Omental fat pad (tissue), 3 donors: ENCODE measurements at regions not wholly inside any gene's neighbourhood (a gene's known extent, or its start where the extent isn't known, plus 50 kb on each side); places are given as distances from the start of the nearest gene placed in this dataset.
"Not testable (repeated sequence)": the region's sequence is repeated elsewhere in the genome, so short reads cannot be mapped to it uniquely, and the experiment has no call there.

ENCODE experiments used
- ATAC-seq: fragments of 150-250 bp; one replicate; pipeline ENCODE4 v1.9.1; 2016; ENCODE audit warnings: mild to moderate bottlenecking, moderate library complexity; ENCODE audit not compliant: low FRiP score
- DNase-seq: peaks from one replicate; pipeline ENCODE4 v3.0.0-alpha.2; 2019; ENCODE audit warnings: low spot score
- CTCF ChIP-seq, 3 donors: fragments of 450-650 bp; IDR thresholded peaks; one replicate each; pipeline ENCODE4 v1.5.1; 2016 to 2017; ENCODE audit warnings: antibody characterized with exemption in 3 of 3, mild to moderate bottlenecking in 3 of 3, moderate library complexity in 2 of 3

- ATAC-seq (peak; percentile 85), DNase-seq (no peak)
- TF ChIP-seq CTCF (IDR thresholded peaks at IDR 0.05): no peak
Observed at GRCh38 chr1:215022741-215023141, 59.8 kb upstream of the KCNK2 start.

- DNase-seq (no peak), ATAC-seq (peak; percentile 38)
- TF ChIP-seq CTCF (IDR thresholded peaks at IDR 0.05): no peak
Observed at GRCh38 chr1:215023155-215023832, 59.2 kb upstream of the KCNK2 start.

- ATAC-seq (no peak), DNase-seq (no peak)
- TF ChIP-seq CTCF (IDR thresholded peaks at IDR 0.05): no peak
Observed at GRCh38 chr1:215028954-215029353, 53.6 kb upstream of the KCNK2 start.

GRCh38 chr1:215030581-215030980 lies 52.0 kb upstream of the KCNK2 start:
- ATAC-seq, DNase-seq: not testable (repeated sequence)

- no peak for TF ChIP-seq CTCF (IDR thresholded peaks at IDR 0.05)
- no peak for ATAC-seq
- no peak for DNase-seq
Observed at GRCh38 chr1:215031392-215031791, 51.1 kb upstream of the KCNK2 start.
